ENCODE measurements at regions not wholly inside any gene's neighbourhood (a gene's known extent, or its start where the extent isn't known, plus 50 kb on each side); places are given as distances from the start of the nearest gene placed in this dataset.

- TF ChIP-seq CTCF (IDR thresholded peaks at IDR 0.05) (no peak), POLR2A (IDR thresholded peaks at IDR 0.05) (no peak)
Observed at GRCh38 chr4:26049447-26049846, 135.4 kb downstream of the SMIM20 start.

Measured in tibial nerve (tissue), 3 donors.